IPS-NIHi7 (cell line): ENCODE measurements at regions not wholly inside any gene's neighbourhood (a gene's known extent, or its start where the extent isn't known, plus 50 kb on each side); places are given as distances from the start of the nearest gene placed in this dataset.
"Not testable (repeated sequence)": the region's sequence is repeated elsewhere in the genome, so short reads cannot be mapped to it uniquely, and the experiment has no call there.

Experiments used
- DNase-seq: peaks from one replicate; pipeline ENCODE4 v3.0.0; 2012; ENCODE audit warnings: mixed read lengths; ENCODE audit errors: extremely low spot score

GRCh38 chr7:32762925-32763293, 128.7 kb downstream of the KBTBD2 start:
- DNase-seq, result peak; percentile 19

GRCh38 chr7:32762206-32762924, 129.2 kb downstream of the KBTBD2 start:
- not testable (repeated sequence) for DNase-seq

GRCh38 chr7:32761451-32762205, 129.9 kb downstream of the KBTBD2 start:
- peak; percentile 30 for DNase-seq

- not testable (repeated sequence) for DNase-seq
Observed at GRCh38 chr7:32760755-32761154, 130.8 kb downstream of the KBTBD2 start.

GRCh38 chr7:32759859-32760258, 131.7 kb downstream of the KBTBD2 start:
- not testable (repeated sequence) for DNase-seq

GRCh38 chr7:32753872-32754271, 137.7 kb downstream of the KBTBD2 start:
- DNase-seq, result not testable (repeated sequence)

GRCh38 chr7:32748337-32748736, 143.2 kb downstream of the KBTBD2 start:
- DNase-seq, result not testable (repeated sequence)

- DNase-seq, result not testable (repeated sequence)
Observed at GRCh38 chr7:32747443-32748148, 144.0 kb downstream of the KBTBD2 start.

GRCh38 chr7:32741853-32742476, 149.6 kb downstream of the KBTBD2 start:
- DNase-seq, result not testable (repeated sequence)

- not testable (repeated sequence) for DNase-seq
Observed at GRCh38 chr7:32739749-32740148, 151.8 kb downstream of the KBTBD2 start.

- not testable (repeated sequence) for DNase-seq
Observed at GRCh38 chr7:32738390-32738789, 153.2 kb downstream of the KBTBD2 start.

- not testable (repeated sequence) for DNase-seq
Observed at GRCh38 chr7:32732767-32733166, 158.8 kb downstream of the KBTBD2 start.

GRCh38 chr7:32729335-32729675, 162.3 kb downstream of the KBTBD2 start:
- DNase-seq, result not testable (repeated sequence)

- peak; percentile 52 for DNase-seq
Observed at GRCh38 chr7:32728412-32729334, 162.9 kb downstream of the KBTBD2 start.

GRCh38 chr7:32727483-32728411, 163.8 kb downstream of the KBTBD2 start:
- peak; percentile 29 for DNase-seq

GRCh38 chr7:32722837-32723236, 168.7 kb downstream of the KBTBD2 start:
- not testable (repeated sequence) for DNase-seq

GRCh38 chr7:32694182-32694581, 197.4 kb downstream of the KBTBD2 start:
- no peak for DNase-seq

- not testable (repeated sequence) for DNase-seq
Observed at GRCh38 chr7:32691965-32692815, 196.9 kb downstream of the AVL9 start.

- DNase-seq, result not testable (repeated sequence)
Observed at GRCh38 chr7:32688092-32688491, 192.8 kb downstream of the AVL9 start.
